HFF-Myc (cell line): ENCODE measurements at regions not wholly inside any gene's neighbourhood (a gene's known extent, or its start where the extent isn't known, plus 50 kb on each side); places are given as distances from the start of the nearest gene placed in this dataset.

Experiments
- DNase-seq: peaks from one replicate; pipeline ENCODE4 v3.0.0-alpha.2; 2011; ENCODE audit warnings: low read depth; ENCODE audit errors: extremely low read depth
- H3K4me3 ChIP-seq: replicated peaks from 2 replicates; pipeline ENCODE4 v1.5.1; 2011; ENCODE audit warnings: low read depth, mild to moderate bottlenecking, control low read depth, low read length
- CTCF ChIP-seq: IDR thresholded peaks from 2 replicates; pipeline ENCODE4 v1.5.1; 2012; ENCODE audit warnings: mild to moderate bottlenecking, low read depth, low read length, control low read depth; ENCODE audit errors: missing control alignments

DNA sequence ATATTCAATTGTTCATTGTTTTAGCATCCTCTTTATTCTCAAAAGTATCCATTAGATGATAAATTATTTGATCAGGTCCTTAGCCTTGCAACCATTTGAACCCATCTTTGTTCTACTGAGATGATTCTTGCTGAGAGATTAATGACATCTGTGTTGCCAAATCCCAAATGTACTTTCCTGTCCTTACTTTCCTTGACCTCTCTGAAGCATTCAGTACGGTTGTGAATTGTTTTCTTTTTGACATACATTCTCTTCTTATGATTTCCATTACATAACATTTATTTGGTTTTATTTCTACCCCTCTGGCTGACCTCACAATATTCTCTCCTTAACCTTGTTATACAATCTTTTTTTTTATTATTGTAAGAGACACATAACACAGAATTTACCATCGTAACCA lies 1058.6 kb upstream of the CNTNAP5 start:
- H3K4me3 ChIP-seq, result no peak overlapping the region
- DNase-seq, result no peak
- TF ChIP-seq CTCF, result no peak

DNA sequence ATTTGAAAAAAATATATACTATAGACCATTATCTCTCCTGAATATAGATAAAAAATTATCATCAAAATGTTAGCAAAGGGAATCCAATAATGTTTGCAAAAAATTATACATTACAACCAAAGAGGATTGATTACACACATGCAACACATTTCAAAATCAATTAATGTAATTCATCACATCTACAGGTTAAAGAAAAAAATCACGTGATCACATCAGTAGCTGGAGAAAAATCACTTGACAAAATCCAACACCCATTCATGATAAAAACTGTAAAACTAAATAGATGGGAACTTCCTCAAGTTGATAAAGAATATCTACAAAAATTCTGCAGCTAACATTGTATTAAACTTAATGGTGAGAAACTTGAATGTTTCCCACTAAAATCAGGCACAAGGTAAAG lies 1047.5 kb upstream of the CNTNAP5 start:
- no peak overlapping the region for H3K4me3 ChIP-seq
- no peak for TF ChIP-seq CTCF
- DNase-seq, result no peak

GRCh38 chr2:122980671-122981070 lies 1044.4 kb upstream of the CNTNAP5 start:
- no peak for DNase-seq
- H3K4me3 ChIP-seq, result no peak overlapping the region
- TF ChIP-seq CTCF, result no peak

DNA sequence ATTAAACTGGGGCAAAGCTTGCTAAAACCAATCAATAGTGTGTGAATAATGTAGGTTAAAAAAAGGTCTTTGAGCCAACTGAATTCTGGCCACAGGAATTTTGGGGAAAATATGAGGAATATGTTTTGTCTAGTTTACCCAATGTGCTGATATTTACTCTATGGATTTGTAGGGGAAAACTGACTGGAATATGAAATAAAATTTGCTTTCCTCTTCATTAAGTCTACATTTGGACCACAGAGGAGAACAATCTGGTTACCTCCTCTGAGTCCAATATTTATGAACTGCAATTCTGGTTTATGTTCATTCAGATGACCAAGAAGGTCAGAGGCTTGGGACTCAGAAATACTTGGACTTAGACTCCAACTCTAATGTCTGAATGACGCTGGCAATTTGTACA lies 1042.2 kb upstream of the CNTNAP5 start:
- H3K4me3 ChIP-seq, result no peak overlapping the region
- TF ChIP-seq CTCF, result no peak
- no peak for DNase-seq

GRCh38 chr2:122988395-122989221 lies 1036.5 kb upstream of the CNTNAP5 start:
- DNase-seq, result no peak
- no peak overlapping the region for H3K4me3 ChIP-seq

GRCh38 chr2:122993592-122993991 lies 1031.5 kb upstream of the CNTNAP5 start:
- H3K4me3 ChIP-seq, result no peak overlapping the region
- no peak for TF ChIP-seq CTCF
- DNase-seq, result no peak

More at GRCh38 chr2:122988395-122989221, 1036.5 kb upstream of the CNTNAP5 start:
- no peak for TF ChIP-seq CTCF
